ENCODE measurements at regions not wholly inside any gene's neighbourhood (a gene's known extent, or its start where the extent isn't known, plus 50 kb on each side); places are given as distances from the start of the nearest gene placed in this dataset.

DNA sequence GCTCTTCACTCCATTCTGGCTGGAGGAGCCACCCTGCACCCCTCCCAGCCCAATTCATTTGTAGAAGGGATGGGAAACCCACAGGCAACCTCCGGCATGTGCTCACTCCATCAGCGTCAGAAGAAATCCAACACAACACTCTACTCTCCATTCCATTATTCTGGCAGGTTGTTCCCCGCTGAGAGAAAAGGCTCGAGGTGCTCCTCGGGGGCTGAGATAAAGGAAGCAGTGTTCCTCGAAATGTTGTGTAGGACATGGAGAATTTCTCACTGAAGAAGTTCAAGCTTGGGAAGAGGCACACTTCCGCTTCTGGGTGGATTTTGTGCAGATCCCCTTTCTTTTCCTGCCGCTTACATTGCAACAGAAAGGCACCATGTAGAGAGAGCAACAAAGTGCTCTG is 355.0 kb upstream of the CFAP20DC start:
- Histone ChIP-seq H3K4me1 (ENCODE audit: insufficient read depth) (peaks cover 19% of the 10 kb centered on the region), H3K9me3 (ENCODE audit: low read depth) (no peaks in the 10 kb centered on the region), H3K79me2 (no peaks in the 10 kb centered on the region), H3K4me3 (no peak overlapping the region), H3K27ac (no peak overlapping the region), H4K20me1 (ENCODE audit: insufficient read depth, poor library complexity, severe bottlenecking) (no peaks in the 10 kb centered on the region), H2AFZ (no peak overlapping the region), H3K4me2 (no peak overlapping the region), H3K9me2 (replicated peaks; ENCODE audit: insufficient read depth) (no peaks in the 10 kb centered on the region), H3K27me3 (peaks cover 3% of the 10 kb centered on the region), H3K36me3 (replicated peaks; ENCODE audit: insufficient read depth, low read depth) (no peaks in the 10 kb centered on the region)
- no peak for TF ChIP-seq EZH2 (IDR thresholded peaks at IDR 0.05; ENCODE audit: borderline replicate concordance)
- TF ChIP-seq, protein P1, sequence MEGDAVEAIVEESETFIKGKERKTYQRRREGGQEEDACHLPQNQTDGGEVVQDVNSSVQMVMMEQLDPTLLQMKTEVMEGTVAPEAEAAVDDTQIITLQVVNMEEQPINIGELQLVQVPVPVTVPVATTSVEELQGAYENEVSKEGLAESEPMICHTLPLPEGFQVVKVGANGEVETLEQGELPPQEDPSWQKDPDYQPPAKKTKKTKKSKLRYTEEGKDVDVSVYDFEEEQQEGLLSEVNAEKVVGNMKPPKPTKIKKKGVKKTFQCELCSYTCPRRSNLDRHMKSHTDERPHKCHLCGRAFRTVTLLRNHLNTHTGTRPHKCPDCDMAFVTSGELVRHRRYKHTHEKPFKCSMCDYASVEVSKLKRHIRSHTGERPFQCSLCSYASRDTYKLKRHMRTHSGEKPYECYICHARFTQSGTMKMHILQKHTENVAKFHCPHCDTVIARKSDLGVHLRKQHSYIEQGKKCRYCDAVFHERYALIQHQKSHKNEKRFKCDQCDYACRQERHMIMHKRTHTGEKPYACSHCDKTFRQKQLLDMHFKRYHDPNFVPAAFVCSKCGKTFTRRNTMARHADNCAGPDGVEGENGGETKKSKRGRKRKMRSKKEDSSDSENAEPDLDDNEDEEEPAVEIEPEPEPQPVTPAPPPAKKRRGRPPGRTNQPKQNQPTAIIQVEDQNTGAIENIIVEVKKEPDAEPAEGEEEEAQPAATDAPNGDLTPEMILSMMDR (IDR thresholded peaks at IDR 0.05; ENCODE audit: poor library complexity) = no peak
- no peak for TF ChIP-seq EZH2phosphoT487 (IDR thresholded peaks at IDR 0.05; ENCODE audit: low read depth, severe bottlenecking, unreplicated experiment)
- no peak for DNase-seq (ENCODE audit: low spot score)
- 87% methylated on average over 8 of the region's 8 CpGs for WGBS (ENCODE audit: low lambda C conversion rate, missing lambda C conversion rate)

DNA sequence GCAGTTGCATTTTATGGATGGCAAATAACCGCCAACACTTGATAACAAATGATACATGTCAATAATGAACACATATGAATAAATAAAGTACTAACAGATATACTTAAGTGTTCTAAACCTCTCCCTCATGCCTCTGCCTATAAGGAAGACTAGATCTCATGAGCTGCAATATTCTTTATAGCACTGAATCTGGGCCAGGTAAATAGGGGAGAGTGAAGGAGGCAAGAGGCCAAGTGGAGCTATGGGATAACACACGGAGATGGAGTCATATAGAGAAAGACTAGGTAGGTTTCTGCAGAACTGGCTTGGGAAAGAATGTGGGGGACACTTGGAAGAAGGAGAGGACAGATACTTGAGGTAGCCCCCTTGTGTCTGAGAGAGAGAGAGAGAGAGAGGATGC is 354.2 kb upstream of the CFAP20DC start:
- H4K20me1 ChIP-seq (ENCODE audit: insufficient read depth, poor library complexity, severe bottlenecking) = no peaks in the 10 kb centered on the region
- H3K4me3 ChIP-seq = no peak overlapping the region
- no peaks in the 10 kb centered on the region for H3K9me3 ChIP-seq (ENCODE audit: low read depth)
- no peaks in the 10 kb centered on the region for H3K9me2 ChIP-seq (replicated peaks; ENCODE audit: insufficient read depth)
- no peak overlapping the region for H3K4me2 ChIP-seq
- H2AFZ ChIP-seq = no peak overlapping the region
- 93% methylated on average over 2 of the region's 2 CpGs for WGBS (ENCODE audit: low lambda C conversion rate, missing lambda C conversion rate)
- no peak for DNase-seq (ENCODE audit: low spot score)
- no peaks in the 10 kb centered on the region for H3K79me2 ChIP-seq
- TF ChIP-seq EZH2phosphoT487 (IDR thresholded peaks at IDR 0.05; ENCODE audit: low read depth, severe bottlenecking, unreplicated experiment) (no peak), EZH2 (IDR thresholded peaks at IDR 0.05; ENCODE audit: borderline replicate concordance) (no peak)
- TF ChIP-seq, protein P1 (IDR thresholded peaks at IDR 0.05; ENCODE audit: poor library complexity) = no peak
- peaks cover 19% of the 10 kb centered on the region for H3K4me1 ChIP-seq (ENCODE audit: insufficient read depth)
- H3K27me3 ChIP-seq = peaks cover 3% of the 10 kb centered on the region
- no peaks in the 10 kb centered on the region for H3K36me3 ChIP-seq (replicated peaks; ENCODE audit: insufficient read depth, low read depth)
- no peak overlapping the region for H3K27ac ChIP-seq

DNA sequence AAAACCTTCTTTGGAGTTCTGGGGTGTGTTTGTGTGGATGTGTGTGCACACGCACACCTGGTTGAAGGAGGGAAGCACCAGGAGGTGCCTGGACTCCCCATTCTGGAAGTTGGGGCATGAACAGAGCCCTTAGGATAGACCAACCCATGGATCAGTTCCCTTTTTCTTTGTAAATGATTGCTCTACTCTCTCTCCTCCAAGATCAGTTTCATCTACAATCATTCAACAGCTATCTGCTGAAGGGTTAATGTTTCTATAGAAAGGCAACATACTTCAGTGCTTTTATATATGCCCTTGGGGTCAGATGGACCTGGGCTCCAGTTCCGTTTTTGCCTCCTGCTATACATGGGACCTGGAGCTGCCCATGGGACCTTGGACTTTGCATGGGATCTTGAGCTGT is 352.1 kb upstream of the CFAP20DC start:
- Histone ChIP-seq H3K4me1 (ENCODE audit: insufficient read depth) (peaks cover 3% of the 10 kb centered on the region), H3K9me3 (ENCODE audit: low read depth) (no peaks in the 10 kb centered on the region), H3K36me3 (replicated peaks; ENCODE audit: insufficient read depth, low read depth) (no peaks in the 10 kb centered on the region)

More for the DNA sequence above, 352.1 kb upstream of the CFAP20DC start:
- Histone ChIP-seq H3K9me2 (replicated peaks; ENCODE audit: insufficient read depth) (no peaks in the 10 kb centered on the region), H2AFZ (no peak overlapping the region), H3K4me3 (no peak overlapping the region), H3K79me2 (no peaks in the 10 kb centered on the region), H3K4me2 (no peak overlapping the region), H3K27ac (no peak overlapping the region), H4K20me1 (ENCODE audit: insufficient read depth, poor library complexity, severe bottlenecking) (no peaks in the 10 kb centered on the region), H3K27me3 (peaks cover 3% of the 10 kb centered on the region)
- no peak for DNase-seq (ENCODE audit: low spot score)
- whole genome bisulfite sequencing (ENCODE audit: low lambda C conversion rate, missing lambda C conversion rate) = 73% methylated on average over 2 of the region's 2 CpGs
- TF ChIP-seq EZH2 (IDR thresholded peaks at IDR 0.05; ENCODE audit: borderline replicate concordance) = no peak
- no peak for TF ChIP-seq EZH2phosphoT487 (IDR thresholded peaks at IDR 0.05; ENCODE audit: low read depth, severe bottlenecking, unreplicated experiment)
- TF ChIP-seq, protein P1 (IDR thresholded peaks at IDR 0.05; ENCODE audit: poor library complexity) = no peak

Data from hepatocyte (in vitro differentiated cells).